GM21367 (cell line): ENCODE measurements at regions not wholly inside any gene's neighbourhood (a gene's known extent, or its start where the extent isn't known, plus 50 kb on each side); places are given as distances from the start of the nearest gene placed in this dataset.

Source experiments
- ATAC-seq: cut with Tn5 transposase; IDR thresholded peaks from one replicate; pipeline ENCODE4 v1.9.1; 2021; ENCODE audit not compliant: unreplicated experiment

GRCh38 chr18:46262856-46263255 is 158.7 kb downstream of the HAUS1 start:
- no peak for ATAC-seq

GRCh38 chr18:46264255-46264654 is 160.1 kb downstream of the HAUS1 start:
- ATAC-seq = no peak

GRCh38 chr18:46265196-46266156 is 161.3 kb downstream of the HAUS1 start:
- ATAC-seq = no peak

- ATAC-seq = no peak
Measured at GRCh38 chr18:46266473-46266872, 162.3 kb downstream of the HAUS1 start.

GRCh38 chr18:46268671-46269070 is 164.5 kb downstream of the HAUS1 start:
- no peak for ATAC-seq

- ATAC-seq = no peak
Measured at GRCh38 chr18:46269275-46269674, 165.1 kb downstream of the HAUS1 start.

- no peak for ATAC-seq
Measured at GRCh38 chr18:46271488-46271887, 167.3 kb downstream of the HAUS1 start.

GRCh38 chr18:46273861-46274260 is 169.7 kb downstream of the HAUS1 start:
- no peak for ATAC-seq

- no peak for ATAC-seq
Measured at GRCh38 chr18:46274266-46274665, 170.1 kb downstream of the HAUS1 start.

GRCh38 chr18:46275370-46275769 is 171.2 kb downstream of the HAUS1 start:
- ATAC-seq = no peak

GRCh38 chr18:46276748-46277147 is 172.6 kb downstream of the HAUS1 start:
- ATAC-seq = no peak

- no peak for ATAC-seq
Measured at GRCh38 chr18:46278481-46279465, 174.6 kb downstream of the HAUS1 start.

GRCh38 chr18:46279673-46280072 is 175.5 kb downstream of the HAUS1 start:
- ATAC-seq = no peak

GRCh38 chr18:46281185-46282176 is 177.3 kb downstream of the HAUS1 start:
- ATAC-seq = peak; percentile 77

- no peak for ATAC-seq
Measured at GRCh38 chr18:46282177-46282570, 178.0 kb downstream of the HAUS1 start.

GRCh38 chr18:46282646-46283045 is 178.5 kb downstream of the HAUS1 start:
- no peak for ATAC-seq

GRCh38 chr18:46283268-46283667 is 179.1 kb downstream of the HAUS1 start:
- no peak for ATAC-seq

GRCh38 chr18:46283895-46284295 is 179.7 kb downstream of the HAUS1 start:
- no peak for ATAC-seq

GRCh38 chr18:46289463-46289862 is 185.3 kb downstream of the HAUS1 start:
- no peak for ATAC-seq

- no peak for ATAC-seq
Measured at GRCh38 chr18:46289931-46290330, 185.7 kb downstream of the HAUS1 start.
